ENCODE measurements at regions not wholly inside any gene's neighbourhood (a gene's known extent, or its start where the extent isn't known, plus 50 kb on each side); places are given as distances from the start of the nearest gene placed in this dataset.

DNA sequence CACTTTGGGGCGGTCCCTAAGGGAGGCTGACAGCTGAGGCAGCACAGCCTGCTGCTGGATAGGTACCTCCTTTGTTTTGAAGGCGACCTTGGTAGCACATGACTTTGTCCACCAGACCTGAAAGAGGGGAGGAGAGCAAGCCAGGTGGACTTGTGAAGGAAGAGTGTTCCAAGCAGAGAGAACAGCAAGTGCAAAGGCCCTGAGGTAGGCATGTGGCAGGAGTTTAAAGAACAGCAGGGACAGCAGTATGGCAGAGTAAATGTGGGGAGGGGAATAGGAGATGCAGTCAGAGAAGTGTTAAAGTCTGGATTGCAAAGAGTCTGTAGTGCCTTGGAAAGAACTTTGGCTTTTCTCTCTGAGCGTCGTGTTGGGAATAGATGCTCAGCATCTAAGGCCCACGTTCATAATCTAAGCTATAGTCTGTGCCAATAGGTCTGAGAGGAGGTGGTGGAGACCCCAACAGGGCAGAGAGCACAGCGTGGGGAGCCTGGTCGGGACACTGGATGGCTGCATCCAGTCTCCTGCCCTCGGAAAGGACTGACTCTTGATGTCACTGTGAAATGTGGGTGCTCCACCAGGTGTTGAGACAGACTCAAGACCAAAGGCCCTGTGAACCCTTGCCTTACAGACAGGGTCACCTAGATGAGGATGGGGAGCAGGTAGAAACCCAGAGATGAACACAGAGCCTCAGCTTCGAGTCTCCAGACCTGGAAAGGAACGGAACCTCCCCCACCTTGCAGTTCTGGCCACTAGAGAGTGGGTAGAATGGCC lies 242.1 kb upstream of the PWP1 start:
- no peak for DNase-seq
- intact Hi-C loops (cut with DNase I): no loop called here
- ATAC-seq (ENCODE audit: poor library complexity): no peak

- DNase-seq: no peak
- intact Hi-C loops (cut with DNase I): no loop called here
- ATAC-seq (ENCODE audit: poor library complexity): peak; percentile 43
Measured at GRCh38 chr12:107444771-107445170, 240.8 kb upstream of the PWP1 start.

- no peak for ATAC-seq (ENCODE audit: poor library complexity)
- no peak for DNase-seq
- intact Hi-C loops (cut with DNase I): no loop called here
Measured at GRCh38 chr12:107446476-107446875, 239.1 kb upstream of the PWP1 start.

GRCh38 chr12:107447336-107447735 lies 238.3 kb upstream of the PWP1 start:
- no peak for DNase-seq
- intact Hi-C loops (cut with DNase I): no loop called here
- ATAC-seq (ENCODE audit: poor library complexity): no peak

DNA sequence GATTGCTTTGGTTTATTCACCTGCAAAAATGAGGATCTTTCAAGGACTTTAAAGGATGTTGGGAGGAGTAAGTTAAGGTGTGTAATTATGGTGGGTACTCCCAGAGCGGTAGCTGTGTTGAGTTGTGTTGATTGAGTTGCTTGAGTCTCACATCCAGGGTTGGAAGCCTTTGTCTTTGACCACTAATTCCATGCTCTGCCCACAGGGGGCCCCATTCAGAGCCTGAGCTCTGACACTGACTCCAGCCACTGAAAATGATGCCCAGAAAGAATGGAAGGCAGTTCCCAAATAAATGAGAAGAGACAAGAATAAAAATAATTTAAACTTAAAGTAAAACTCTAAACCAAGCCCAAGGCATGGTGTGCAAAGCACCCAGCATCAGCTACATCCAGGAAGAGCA lies 237.4 kb upstream of the PWP1 start:
- DNase-seq (no peak), ATAC-seq (ENCODE audit: poor library complexity) (no peak)
- intact Hi-C loops (cut with DNase I): no loop called here

DNA sequence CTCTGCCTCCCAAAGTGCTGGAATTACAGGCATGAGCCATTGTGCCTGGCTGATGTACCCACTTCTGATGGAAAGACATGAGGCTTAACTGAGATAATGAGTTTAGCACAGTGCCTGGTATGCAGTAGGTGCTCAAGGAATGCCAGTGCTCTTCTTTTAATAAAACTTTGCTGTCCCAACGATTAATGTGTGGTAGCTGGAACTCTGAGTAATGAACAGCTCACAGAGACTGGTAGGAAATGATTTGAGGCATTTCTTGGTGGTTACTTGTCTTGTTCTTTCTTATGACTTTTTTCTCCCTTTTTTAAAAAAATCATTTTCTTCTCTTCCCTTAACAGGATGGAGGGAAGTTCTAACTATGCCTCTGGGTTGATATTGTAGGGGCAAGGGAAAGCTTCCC lies 235.7 kb upstream of the PWP1 start:
- DNase-seq: no peak
- intact Hi-C loops (cut with DNase I): no loop called here
- ATAC-seq (ENCODE audit: poor library complexity): no peak

GRCh38 chr12:107450541-107450940 lies 235.1 kb upstream of the PWP1 start:
- ATAC-seq (ENCODE audit: poor library complexity): no peak
- DNase-seq: no peak
- intact Hi-C loops (cut with DNase I): no loop called here

GRCh38 chr12:107451246-107451645 lies 234.4 kb upstream of the PWP1 start:
- ATAC-seq (ENCODE audit: poor library complexity) (no peak), DNase-seq (no peak)
- intact Hi-C loops (cut with DNase I): no loop called here

DNA sequence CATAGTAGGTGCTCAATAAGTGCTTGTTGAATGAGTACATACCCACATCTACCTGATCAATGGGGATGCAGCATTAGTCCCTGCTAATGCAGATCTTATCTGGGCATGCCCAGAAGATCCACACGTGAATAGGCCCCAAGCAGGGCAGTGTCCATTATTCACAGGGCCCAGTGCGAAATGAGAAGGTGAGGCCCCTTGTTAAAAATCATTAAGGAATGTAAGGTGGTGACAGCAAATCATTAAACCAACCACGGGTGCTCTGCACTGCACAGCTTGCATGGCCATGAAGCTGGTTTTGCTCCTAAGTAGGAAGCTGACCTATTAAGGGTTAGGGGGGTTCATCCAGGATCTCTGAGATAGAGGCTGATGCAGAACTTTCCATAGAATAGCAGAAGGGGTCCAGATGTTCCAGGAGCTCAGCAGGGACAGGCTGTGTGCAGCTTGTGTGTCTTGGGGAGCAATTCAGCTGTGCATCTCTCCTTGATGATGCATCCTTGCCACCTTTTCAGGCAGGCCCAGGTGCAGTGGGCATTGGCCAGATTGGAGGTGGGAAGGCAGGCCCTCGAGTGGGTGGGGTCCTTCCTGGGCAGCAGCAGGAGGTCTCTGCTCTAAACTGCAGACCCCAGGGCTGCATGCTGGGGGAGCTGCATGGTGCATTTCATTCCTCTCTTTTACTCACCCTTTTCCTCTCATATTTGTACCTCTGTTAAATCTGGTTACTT lies 231.3 kb upstream of the PWP1 start:
- no peak for DNase-seq

DNA sequence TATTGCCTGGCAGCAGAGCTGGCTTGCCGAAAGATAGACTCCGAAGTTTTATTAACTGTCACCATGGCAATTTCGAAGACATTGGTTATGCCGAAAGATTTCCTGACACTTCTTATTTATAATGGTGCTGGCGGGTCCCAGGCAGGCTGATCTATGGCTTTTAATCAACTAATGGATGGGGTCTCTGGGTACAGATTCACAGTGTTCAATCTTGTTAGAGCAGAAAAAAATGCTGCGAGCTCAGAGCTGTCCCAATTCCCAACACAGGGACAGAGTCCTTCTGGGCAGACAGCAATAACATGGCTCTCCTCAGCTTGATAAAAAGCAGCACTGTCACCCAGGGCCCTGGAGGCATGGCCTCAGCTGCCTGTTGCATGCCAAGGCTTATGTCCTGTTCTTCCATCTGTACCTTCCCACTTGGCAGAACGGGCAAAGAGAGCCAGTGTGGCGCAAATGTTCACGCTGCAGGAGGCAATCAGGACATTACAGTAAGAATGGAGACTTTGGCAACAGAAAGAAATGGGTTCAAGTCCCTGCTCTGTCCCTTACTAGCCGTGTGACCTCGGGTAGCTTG lies 228.2 kb upstream of the PWP1 start:
- peak; percentile 26 for ATAC-seq (ENCODE audit: poor library complexity)
- DNase-seq: no peak
- intact Hi-C loops (cut with DNase I): no loop called here

More for the DNA sequence above, 231.3 kb upstream of the PWP1 start:
- intact Hi-C loops (cut with DNase I): no loop called here
- no peak for ATAC-seq (ENCODE audit: poor library complexity)

GRCh38 chr12:107458163-107458562 lies 227.4 kb upstream of the PWP1 start:
- intact Hi-C loops (cut with DNase I): no loop called here
- ATAC-seq (ENCODE audit: poor library complexity): peak; percentile 72
- no peak for DNase-seq

- intact Hi-C loops (cut with DNase I): no loop called here
- ATAC-seq (ENCODE audit: poor library complexity): no peak
- DNase-seq: no peak
Measured at GRCh38 chr12:107458990-107459389, 226.6 kb upstream of the PWP1 start.

- intact Hi-C loops (cut with DNase I): no loop called here
- ATAC-seq (ENCODE audit: poor library complexity) (no peak), DNase-seq (no peak)
Measured at GRCh38 chr12:107459641-107460040, 226.0 kb upstream of the PWP1 start.

GRCh38 chr12:107461222-107461975 lies 224.2 kb upstream of the PWP1 start:
- intact Hi-C loops (cut with DNase I): no loop called here
- no peak for ATAC-seq (ENCODE audit: poor library complexity)
- DNase-seq: no peak

GRCh38 chr12:107462428-107463332 lies 222.9 kb upstream of the PWP1 start:
- intact Hi-C loops (cut with DNase I): no loop called here
- ATAC-seq (ENCODE audit: poor library complexity) (no peak), DNase-seq (no peak)

GRCh38 chr12:107464644-107465043 lies 221.0 kb upstream of the PWP1 start:
- intact Hi-C loops (cut with DNase I): no loop called here
- no peak for ATAC-seq (ENCODE audit: poor library complexity)
- no peak for DNase-seq

DNA sequence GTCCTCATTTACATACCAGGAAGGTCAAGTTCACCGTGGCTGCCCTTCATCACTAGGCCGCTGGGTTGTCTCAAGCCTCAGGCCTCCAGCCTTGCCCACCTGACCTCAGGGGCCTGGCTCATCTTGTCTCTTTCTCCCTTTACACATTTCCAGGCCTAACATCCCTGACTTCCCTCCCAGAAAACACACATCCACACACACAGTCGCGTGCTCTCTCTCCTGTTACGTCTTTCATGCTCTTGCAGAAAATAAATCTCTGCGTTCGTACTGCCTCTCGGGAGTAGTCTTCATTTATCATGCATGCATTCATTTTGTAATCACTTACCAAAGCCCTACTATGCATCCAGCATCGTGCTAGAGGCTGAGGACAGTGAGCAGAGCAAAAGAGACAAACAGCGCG lies 220.0 kb upstream of the PWP1 start:
- no peak for ATAC-seq (ENCODE audit: poor library complexity)
- intact Hi-C loops (cut with DNase I): no loop called here
- no peak for DNase-seq

GRCh38 chr12:107467716-107468115 lies 217.9 kb upstream of the PWP1 start:
- intact Hi-C loops (cut with DNase I): no loop called here
- DNase-seq (no peak), ATAC-seq (ENCODE audit: poor library complexity) (no peak)

Measured in Right ventricle myocardium superior (tissue), 1 donor.